SH-SY5Y (cell line): ENCODE measurements at regions not wholly inside any gene's neighbourhood (a gene's known extent, or its start where the extent isn't known, plus 50 kb on each side); places are given as distances from the start of the nearest gene placed in this dataset.

Source experiments
- GATA2 ChIP-seq: IDR thresholded peaks from 2 replicates; pipeline ENCODE4 v1.6.1; 2011; ENCODE audit warnings: mild to moderate bottlenecking, low read depth, low read length
- GATA3 ChIP-seq: IDR thresholded peaks from 2 replicates; pipeline ENCODE4 v1.6.1; 2011; ENCODE audit warnings: low read depth, mild to moderate bottlenecking, low read length, moderate library complexity

DNA sequence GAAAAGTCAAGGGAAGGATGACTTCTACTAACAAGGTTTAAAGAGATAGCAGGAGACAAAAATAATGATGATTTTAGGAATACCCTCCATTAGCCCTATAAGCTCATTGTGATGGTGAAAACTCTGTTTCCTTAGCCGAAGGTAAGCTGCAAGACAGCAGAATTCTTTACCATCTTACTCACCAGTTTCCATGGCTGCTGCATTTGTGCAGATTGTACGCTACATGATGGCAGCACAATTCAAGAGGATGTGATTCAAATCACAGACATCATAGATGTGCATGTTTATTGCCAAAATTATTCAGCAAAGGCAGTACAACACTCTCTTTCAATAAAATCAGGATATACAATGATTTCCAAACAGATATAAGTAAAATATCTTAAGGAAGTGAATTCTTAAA, 175.6 kb downstream of the SPATA31D1 start:
- TF ChIP-seq GATA2 = no peak
- no peak for TF ChIP-seq GATA3
